Endodermal cell (in vitro differentiated cells): ENCODE measurements at regions not wholly inside any gene's neighbourhood (a gene's known extent, or its start where the extent isn't known, plus 50 kb on each side); places are given as distances from the start of the nearest gene placed in this dataset.

Experiments
- DNase-seq: peaks from one replicate; pipeline ENCODE4 v3.0.0-alpha.2; 2017
- H3K27ac ChIP-seq: 2 replicates; pipeline ENCODE4 v1.5.1; 2013; ENCODE audit warnings: mild to moderate bottlenecking, low read depth, low read length, moderate library complexity
- H3K27me3 ChIP-seq: 2 replicates; pipeline ENCODE4 v1.6.1; 2013; ENCODE audit warnings: mild to moderate bottlenecking, low read length, moderate library complexity; ENCODE audit not compliant: insufficient read depth, control insufficient read depth, poor library complexity, severe bottlenecking
- H3K36me3 ChIP-seq: 2 replicates; pipeline ENCODE4 v1.7.0; 2013; ENCODE audit warnings: mild to moderate bottlenecking, low read length, moderate library complexity; ENCODE audit not compliant: control insufficient read depth, insufficient read depth
- H3K4me1 ChIP-seq: one replicate; pipeline ENCODE4 v1.7.0; 2013; ENCODE audit warnings: low read length; ENCODE audit not compliant: control insufficient read depth, insufficient read depth
- H3K4me3 ChIP-seq: 2 replicates; pipeline ENCODE4 v1.5.1; 2013; ENCODE audit warnings: mild to moderate bottlenecking, low read length, moderate library complexity
- H3K9ac ChIP-seq: 2 replicates; pipeline ENCODE4 v1.6.1; 2013; ENCODE audit warnings: mild to moderate bottlenecking, low read length, moderate library complexity; ENCODE audit not compliant: poor library complexity, severe bottlenecking; ENCODE audit errors: extremely low read depth
- H3K9me3 ChIP-seq: 2 replicates; pipeline ENCODE4 v1.6.1; 2013; ENCODE audit warnings: mild to moderate bottlenecking, low read length, moderate library complexity; ENCODE audit not compliant: control insufficient read depth
- H3K27ac Mint-ChIP-seq: 2 replicates; pipeline ENCODE4 v1.8.0; 2020; ENCODE audit warnings: mixed read lengths
- H3K27me3 Mint-ChIP-seq: 2 replicates; pipeline ENCODE4 v1.8.0; 2021; ENCODE audit warnings: mild to moderate bottlenecking, mixed read lengths; ENCODE audit not compliant: insufficient read depth
- H3K36me3 Mint-ChIP-seq: 2 replicates; pipeline ENCODE4 v1.8.0; 2020; ENCODE audit warnings: low read depth, mixed read lengths
- H3K4me1 Mint-ChIP-seq: 2 replicates; pipeline ENCODE4 v1.8.0; 2020; ENCODE audit warnings: mixed read lengths
- H3K4me3 Mint-ChIP-seq: 2 replicates; pipeline ENCODE4 v1.8.0; 2020; ENCODE audit warnings: mild to moderate bottlenecking, moderate library complexity, mixed read lengths
- H3K9me3 Mint-ChIP-seq: 2 replicates; pipeline ENCODE4 v1.8.0; 2020; ENCODE audit warnings: mild to moderate bottlenecking, mixed read lengths
- WGBS, 2 experiments: methylation state at CpG; one replicate each; pipeline versions ENCODE4 v1.1.5 to v1.1.7; 2013; ENCODE audit warnings: missing lambda C conversion rate in 2 of 2, mixed read lengths in 1 of 2; ENCODE audit not compliant: insufficient coverage in 1 of 2, insufficient read length in 1 of 2; 5-methylcytosine and 5-hydroxymethylcytosine counted together
- TF ChIP-seq, protein P1 (sequence below): fragments of 200-600 bp; sonication (generic); conservative IDR thresholded peaks from 2 replicates; pipeline ENCODE4 v1.5.0; 2021; ENCODE audit warnings: antibody characterized with exemption, mild to moderate bottlenecking

DNA sequence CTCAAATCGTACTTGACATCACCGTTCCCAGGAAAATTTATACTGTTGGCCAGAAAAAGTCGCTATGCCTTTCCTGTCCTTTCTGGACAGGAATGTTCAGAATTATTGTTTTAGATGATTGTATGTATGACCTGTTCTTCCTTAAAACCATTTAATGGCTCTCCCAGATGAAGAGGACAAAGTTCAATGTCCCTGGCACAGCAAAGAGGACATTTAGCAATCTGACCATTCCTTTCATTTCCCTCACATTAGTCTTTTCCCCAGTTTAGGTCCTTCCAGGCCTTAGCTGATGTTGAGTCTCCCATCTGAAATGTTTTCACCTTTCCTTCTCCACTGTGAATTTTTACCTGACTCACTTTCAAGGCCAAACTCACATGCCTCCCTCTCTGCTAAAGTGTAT is 938.9 kb downstream of the CDH11 start:
- 96 to 100% methylated on average over 3 of the region's 3 CpGs for WGBS, 2 experiments
- Histone ChIP-seq H3K36me3 (no peaks in the 10 kb centered on the region), H3K9me3 (peaks cover 22% of the 10 kb centered on the region), H3K4me3 (no peak overlapping the region), H3K27me3 (no peaks in the 10 kb centered on the region), H3K9ac (no peak overlapping the region), H3K27ac (no peak overlapping the region), H3K4me1 (no peaks in the 10 kb centered on the region)
- Mint-ChIP-seq H3K4me3 (no peak overlapping the region), H3K4me1 (no peaks in the 10 kb centered on the region), H3K27ac (no peak overlapping the region), H3K36me3 (no peaks in the 10 kb centered on the region), H3K27me3 (no peaks in the 10 kb centered on the region), H3K9me3 (peaks cover 18% of the 10 kb centered on the region)
- TF ChIP-seq, protein P1, sequence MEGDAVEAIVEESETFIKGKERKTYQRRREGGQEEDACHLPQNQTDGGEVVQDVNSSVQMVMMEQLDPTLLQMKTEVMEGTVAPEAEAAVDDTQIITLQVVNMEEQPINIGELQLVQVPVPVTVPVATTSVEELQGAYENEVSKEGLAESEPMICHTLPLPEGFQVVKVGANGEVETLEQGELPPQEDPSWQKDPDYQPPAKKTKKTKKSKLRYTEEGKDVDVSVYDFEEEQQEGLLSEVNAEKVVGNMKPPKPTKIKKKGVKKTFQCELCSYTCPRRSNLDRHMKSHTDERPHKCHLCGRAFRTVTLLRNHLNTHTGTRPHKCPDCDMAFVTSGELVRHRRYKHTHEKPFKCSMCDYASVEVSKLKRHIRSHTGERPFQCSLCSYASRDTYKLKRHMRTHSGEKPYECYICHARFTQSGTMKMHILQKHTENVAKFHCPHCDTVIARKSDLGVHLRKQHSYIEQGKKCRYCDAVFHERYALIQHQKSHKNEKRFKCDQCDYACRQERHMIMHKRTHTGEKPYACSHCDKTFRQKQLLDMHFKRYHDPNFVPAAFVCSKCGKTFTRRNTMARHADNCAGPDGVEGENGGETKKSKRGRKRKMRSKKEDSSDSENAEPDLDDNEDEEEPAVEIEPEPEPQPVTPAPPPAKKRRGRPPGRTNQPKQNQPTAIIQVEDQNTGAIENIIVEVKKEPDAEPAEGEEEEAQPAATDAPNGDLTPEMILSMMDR = no peak
- no peak for DNase-seq

DNA sequence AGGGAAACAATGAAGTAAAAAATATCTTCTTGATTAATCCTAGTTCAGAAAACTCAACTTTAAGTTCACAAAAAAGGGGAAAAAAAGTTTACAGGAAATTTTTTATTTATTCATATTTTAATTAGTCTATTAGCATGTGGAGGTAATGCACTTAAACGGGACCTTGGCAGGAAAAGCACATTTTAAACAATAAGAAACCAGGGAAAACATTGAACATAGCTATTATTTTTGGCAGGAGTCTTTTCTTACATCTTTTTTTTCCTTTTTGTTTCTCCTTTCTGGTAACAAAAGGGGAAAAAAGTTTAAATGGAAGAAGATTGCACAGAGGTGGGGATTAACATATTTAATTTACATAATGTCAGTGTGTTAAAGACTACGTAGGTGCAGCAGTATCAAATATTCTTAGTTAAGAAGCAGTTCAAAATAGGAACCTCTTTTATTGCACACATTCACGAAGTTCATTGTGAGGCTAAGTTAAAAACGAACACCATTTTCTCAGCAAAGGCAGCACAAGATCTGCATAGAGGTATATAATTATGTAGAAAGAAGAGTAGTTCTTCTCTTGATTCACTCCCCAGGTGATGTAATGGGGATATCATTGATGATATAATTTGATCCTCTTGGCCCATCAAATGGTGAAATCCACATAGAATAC is 940.5 kb downstream of the CDH11 start:
- Mint-ChIP-seq H3K9me3 (peaks cover 32% of the 10 kb centered on the region), H3K27me3 (no peaks in the 10 kb centered on the region), H3K4me3 (no peak overlapping the region), H3K36me3 (peaks cover 5% of the 10 kb centered on the region), H3K27ac (no peak overlapping the region), H3K4me1 (no peaks in the 10 kb centered on the region)
- Histone ChIP-seq H3K36me3 (no peaks in the 10 kb centered on the region), H3K4me3 (no peak overlapping the region), H3K4me1 (no peaks in the 10 kb centered on the region), H3K27ac (no peak overlapping the region), H3K9ac (no peak overlapping the region), H3K9me3 (peaks cover 31% of the 10 kb centered on the region), H3K27me3 (no peaks in the 10 kb centered on the region)
- DNase-seq = no peak
- TF ChIP-seq, protein P1 = no peak
- 92 to 100% methylated on average over 1 to 4 of the region's 4 CpGs for WGBS, 2 experiments

DNA sequence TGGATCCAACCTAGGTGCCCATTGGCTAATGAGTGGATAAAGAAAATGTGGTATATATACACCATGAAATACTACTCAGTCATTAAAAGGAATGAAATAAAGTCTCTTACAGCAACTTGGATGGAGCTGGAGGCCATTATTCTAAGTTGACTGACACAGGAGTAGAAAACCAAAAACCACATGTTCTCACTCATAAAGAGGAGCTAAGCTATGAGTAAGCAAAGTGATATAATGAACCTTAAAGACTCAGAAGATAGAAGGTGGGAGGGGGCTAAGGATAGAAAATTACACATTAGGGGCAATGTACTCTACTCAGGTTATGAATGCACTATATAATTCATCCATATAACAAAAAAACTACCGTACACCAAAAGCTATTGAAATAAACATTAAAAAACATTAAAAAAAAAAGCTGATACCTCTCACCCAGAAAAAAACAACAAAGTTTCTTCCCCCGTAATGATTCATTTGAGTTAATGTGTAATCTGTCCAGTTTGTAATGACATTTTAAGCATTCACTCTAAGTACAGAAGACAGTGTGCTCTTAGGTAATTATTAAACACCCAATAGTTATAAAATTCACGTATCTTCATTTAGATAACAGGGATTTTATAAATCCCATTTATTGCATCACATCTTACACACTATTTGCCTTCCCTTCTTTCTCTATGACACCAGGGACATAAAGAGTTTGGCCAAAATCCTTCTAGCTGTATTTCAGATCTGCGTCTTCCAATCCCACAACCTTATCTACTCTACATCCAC is 941.5 kb downstream of the CDH11 start:
- Mint-ChIP-seq H3K9me3 (peaks cover 34% of the 10 kb centered on the region), H3K36me3 (peaks cover 5% of the 10 kb centered on the region)
- TF ChIP-seq, protein P1 = no peak

More for the DNA sequence above, 941.5 kb downstream of the CDH11 start:
- Histone ChIP-seq H3K4me1 (no peaks in the 10 kb centered on the region), H3K9me3 (peaks cover 31% of the 10 kb centered on the region), H3K4me3 (no peak overlapping the region), H3K27me3 (no peaks in the 10 kb centered on the region), H3K27ac (no peak overlapping the region), H3K36me3 (no peaks in the 10 kb centered on the region), H3K9ac (no peak overlapping the region)
- H3K4me1 Mint-ChIP-seq = no peaks in the 10 kb centered on the region
- DNase-seq = no peak
- H3K27me3 Mint-ChIP-seq = no peaks in the 10 kb centered on the region
- H3K27ac Mint-ChIP-seq = no peak overlapping the region
- no peak overlapping the region for H3K4me3 Mint-ChIP-seq
- 99 to 100% methylated on average over 1 to 4 of the region's 4 CpGs for WGBS, 2 experiments
